PC-9 (cell line): ENCODE measurements at regions not wholly inside any gene's neighbourhood (a gene's known extent, or its start where the extent isn't known, plus 50 kb on each side); places are given as distances from the start of the nearest gene placed in this dataset.
"Not testable (repeated sequence)": the region's sequence is repeated elsewhere in the genome, so short reads cannot be mapped to it uniquely, and the experiment has no call there.

Source experiments
- BruUV-seq: library from RNA; stranded (reverse); fragments of 400-500 nt; replicated peaks from 2 replicates; lab custom pipeline; 2021; lab: Mats Ljungman, UMichigan
- CTCF ChIA-PET: fragments of 300-600 bp; sonication (Branson Sonifier 250); formaldehyde crosslinking; loops from one replicate; lab custom pipeline; 2022; ENCODE audit warnings: antibody characterized with exemption; lab: Charles Lee
- POLR2A ChIA-PET: fragments of 300-600 bp; sonication (Branson Sonifier 250); formaldehyde crosslinking; loops from one replicate; lab custom pipeline; 2022; ENCODE audit warnings: antibody characterized with exemption; ENCODE audit not compliant: unreplicated experiment; lab: Charles Lee
- DNase-seq, 2 experiments: peaks; one replicate each; pipeline versions ENCODE4 v3.0.0 to v3.0.0-alpha.2; 2015 to 2022; ENCODE audit warnings: mixed read lengths in 1 of 2
- H2AFZ ChIP-seq: fragments of 200-600 bp; sonication (generic); 2 replicates; pipeline ENCODE4 v1.8.1; 2017; ENCODE audit warnings: antibody characterized with exemption
- H3F3A ChIP-seq: fragments of 200-600 bp; sonication (generic); 2 replicates; pipeline ENCODE4 v1.8.1; 2017; ENCODE audit warnings: antibody characterized with exemption, mild to moderate bottlenecking, low read depth; ENCODE audit not compliant: insufficient read depth
- H3K27ac ChIP-seq: fragments of 200-600 bp; sonication (generic); 2 replicates; pipeline ENCODE4 v1.6.1; 2016; ENCODE audit warnings: mixed run types
- H3K27me3 ChIP-seq: fragments of 200-600 bp; sonication (generic); 2 replicates; pipeline ENCODE4 v1.6.1; 2016; ENCODE audit warnings: low read depth, mixed run types; ENCODE audit not compliant: insufficient read depth
- H3K36me3 ChIP-seq: fragments of 200-600 bp; sonication (generic); 2 replicates; pipeline ENCODE4 v1.6.1; 2016; ENCODE audit warnings: low read depth, mixed run types
- H3K4me1 ChIP-seq: fragments of 200-600 bp; sonication (generic); replicated peaks from 2 replicates; pipeline ENCODE4 v1.6.1; 2016; ENCODE audit warnings: mixed run types; ENCODE audit not compliant: insufficient read depth
- H3K4me2 ChIP-seq: fragments of 200-600 bp; sonication (generic); 2 replicates; pipeline ENCODE4 v1.6.1; 2017; ENCODE audit warnings: mixed run types
- H3K4me3 ChIP-seq: fragments of 200-600 bp; sonication (generic); 2 replicates; pipeline ENCODE4 v1.6.1; 2016; ENCODE audit warnings: mixed run types
- H3K79me2 ChIP-seq: fragments of 200-600 bp; sonication (generic); 2 replicates; pipeline ENCODE4 v1.6.1; 2017; ENCODE audit warnings: low read depth, mixed run types
- H3K9me2 ChIP-seq: fragments of 200-600 bp; sonication (generic); 2 replicates; pipeline ENCODE4 v1.8.1; 2017; ENCODE audit warnings: mild to moderate bottlenecking; ENCODE audit not compliant: insufficient read depth
- H3K9me3 ChIP-seq: fragments of 200-600 bp; sonication (generic); 2 replicates; pipeline ENCODE4 v1.8.1; 2016; ENCODE audit warnings: low read depth; ENCODE audit not compliant: insufficient read depth
- H4K20me1 ChIP-seq: fragments of 200-600 bp; sonication (generic); 2 replicates; pipeline ENCODE4 v1.8.1; 2017; ENCODE audit not compliant: insufficient read depth
- EZH2 ChIP-seq: fragments of 200-600 bp; sonication (generic); IDR thresholded peaks from 2 replicates; pipeline ENCODE4 v1.8.0; 2017; ENCODE audit warnings: antibody characterized with exemption, low read depth
- intact Hi-C: fragments of 100-400 bp; cut with micrococcal nuclease; formaldehyde crosslinking; loops from one replicate; pipeline ENCODE4 v1.10.0; 2022; ENCODE audit not compliant: unreplicated experiment
- TF ChIP-seq, protein P1 (sequence below): fragments of 200-600 bp; sonication (generic); conservative IDR thresholded peaks from 2 replicates; pipeline ENCODE4 v1.6.1; 2017; ENCODE audit warnings: mixed run types, antibody characterized with exemption, mild to moderate bottlenecking, moderate library complexity

DNA sequence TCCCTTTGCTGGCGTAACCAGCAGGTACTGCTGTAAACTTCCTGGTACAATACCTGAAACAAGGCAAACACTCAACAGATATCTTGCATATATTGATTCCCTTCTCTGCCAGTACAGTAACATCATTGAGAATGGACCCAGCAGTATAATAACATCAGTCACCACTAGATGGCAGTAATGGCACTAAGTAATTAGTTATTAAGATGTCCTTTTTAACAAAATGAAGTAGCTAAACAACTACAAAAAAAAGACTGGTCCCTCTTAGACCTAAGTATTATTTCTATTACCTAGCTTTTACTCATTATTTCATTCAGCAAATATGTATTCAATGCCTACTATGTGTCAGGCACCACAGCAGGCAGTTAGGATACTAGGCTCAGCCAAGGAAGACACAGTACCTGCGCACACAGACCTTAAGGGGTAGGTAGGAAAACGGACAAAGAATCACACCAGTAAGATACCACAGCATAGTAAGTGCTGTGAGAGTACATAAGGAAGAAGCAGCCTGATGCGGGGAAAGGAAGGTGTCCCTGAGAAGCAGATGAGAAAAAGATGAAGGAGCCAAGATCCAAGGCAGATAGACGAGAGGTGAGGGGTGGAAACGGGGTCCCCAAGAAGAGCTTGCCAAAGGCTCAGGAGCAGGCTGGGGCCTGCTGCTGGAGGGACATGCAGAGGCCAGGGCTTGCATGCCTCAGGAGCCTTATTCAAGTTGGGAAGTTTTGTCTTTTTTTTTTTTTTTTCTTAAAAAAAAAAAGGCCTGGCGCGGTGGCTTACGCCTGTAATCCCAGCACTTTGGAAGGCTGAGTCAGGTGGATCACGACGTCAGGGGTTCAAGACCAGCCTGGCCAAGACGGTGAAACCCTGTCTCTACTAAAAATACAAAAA is 102.7 kb upstream of the CHD2 start:
- H3K36me3 ChIP-seq, result no peaks in the 10 kb centered on the region
- no peaks in the 10 kb centered on the region for H3K79me2 ChIP-seq
- H3K4me2 ChIP-seq, result no peak overlapping the region
- peaks cover 24% of the 10 kb centered on the region; the same call in 1 of the 2 replicates for H3K4me1 ChIP-seq
- TF ChIP-seq EZH2, result no peak
- TF ChIP-seq, protein P1, sequence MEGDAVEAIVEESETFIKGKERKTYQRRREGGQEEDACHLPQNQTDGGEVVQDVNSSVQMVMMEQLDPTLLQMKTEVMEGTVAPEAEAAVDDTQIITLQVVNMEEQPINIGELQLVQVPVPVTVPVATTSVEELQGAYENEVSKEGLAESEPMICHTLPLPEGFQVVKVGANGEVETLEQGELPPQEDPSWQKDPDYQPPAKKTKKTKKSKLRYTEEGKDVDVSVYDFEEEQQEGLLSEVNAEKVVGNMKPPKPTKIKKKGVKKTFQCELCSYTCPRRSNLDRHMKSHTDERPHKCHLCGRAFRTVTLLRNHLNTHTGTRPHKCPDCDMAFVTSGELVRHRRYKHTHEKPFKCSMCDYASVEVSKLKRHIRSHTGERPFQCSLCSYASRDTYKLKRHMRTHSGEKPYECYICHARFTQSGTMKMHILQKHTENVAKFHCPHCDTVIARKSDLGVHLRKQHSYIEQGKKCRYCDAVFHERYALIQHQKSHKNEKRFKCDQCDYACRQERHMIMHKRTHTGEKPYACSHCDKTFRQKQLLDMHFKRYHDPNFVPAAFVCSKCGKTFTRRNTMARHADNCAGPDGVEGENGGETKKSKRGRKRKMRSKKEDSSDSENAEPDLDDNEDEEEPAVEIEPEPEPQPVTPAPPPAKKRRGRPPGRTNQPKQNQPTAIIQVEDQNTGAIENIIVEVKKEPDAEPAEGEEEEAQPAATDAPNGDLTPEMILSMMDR, result peak; percentile 82
- no peak overlapping the region for H3K4me3 ChIP-seq
- H3K27me3 ChIP-seq, result no peaks in the 10 kb centered on the region
- H4K20me1 ChIP-seq, result no peaks in the 10 kb centered on the region
- peak in 1 of 2 experiments; percentile 71 for DNase-seq
- H2AFZ ChIP-seq, result no peak overlapping the region
- H3F3A ChIP-seq, result peaks cover 23% of the 10 kb centered on the region; the same call in 1 of the 2 replicates
- BruUV-seq, result no TSS peak
- CTCF ChIA-PET, result interaction anchor here (0.6 to 1.6 kb wide), 16 partner anchors 10 to 1663 kb away, joined by 3 to 18 read pairs (median 4); partner anchors contain the start of gene CHD2
- H3K9me3 ChIP-seq, result no peaks in the 10 kb centered on the region
- intact Hi-C loops, result loop anchor here (1.0 to 10.0 kb wide), 2 partner anchors 121 to 217 kb away; no protein-coding TSS in a partner anchor
- POLR2A ChIA-PET, result interaction anchor here (0.6 kb wide), 1 partner anchor 388 kb away, joined by 3 read pairs; no protein-coding TSS in a partner anchor
- no peaks in the 10 kb centered on the region for H3K9me2 ChIP-seq
- H3K27ac ChIP-seq, result peak overlapping the region; percentile 38; the same call in 1 of the 2 replicates

DNA sequence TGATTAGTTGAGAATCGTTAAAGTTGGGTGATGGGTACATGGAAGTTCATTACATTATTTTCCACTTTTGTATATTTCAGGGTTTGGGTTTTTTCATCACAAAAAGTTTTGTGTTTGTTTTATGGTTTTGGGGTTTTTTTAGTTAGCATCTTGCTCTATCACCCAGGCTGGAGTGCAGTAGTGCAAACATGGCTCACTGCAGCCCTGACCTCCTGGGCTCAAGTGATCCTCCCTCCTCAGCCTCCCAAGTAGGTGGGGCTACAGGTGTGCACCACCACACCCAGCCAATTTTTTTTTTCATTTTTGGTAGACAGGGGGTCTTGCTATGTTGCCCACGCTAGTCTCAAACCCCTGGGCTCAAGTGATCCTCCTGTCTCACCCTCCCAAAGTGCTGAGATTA is 100.1 kb upstream of the CHD2 start:
- Histone ChIP-seq H3K36me3 (no peaks in the 10 kb centered on the region), H2AFZ (no peak overlapping the region), H3K9me2 (no peaks in the 10 kb centered on the region), H3F3A (peaks cover 40% of the 10 kb centered on the region), H4K20me1 (no peaks in the 10 kb centered on the region), H3K79me2 (peaks cover 2% of the 10 kb centered on the region; the same call in 1 of the 2 replicates), H3K27me3 (no peaks in the 10 kb centered on the region), H3K4me2 (no peak overlapping the region), H3K4me1 (peaks cover 39% of the 10 kb centered on the region), H3K27ac (0 out of 2 replicates have a peak overlapping the region, but pooled peaks have one; percentile 67), H3K9me3 (no peaks in the 10 kb centered on the region), H3K4me3 (no peak overlapping the region)
- no peak for TF ChIP-seq EZH2
- TF ChIP-seq, protein P1, result no peak
- POLR2A ChIA-PET, result no interaction called here
- CTCF ChIA-PET, result interaction anchor here (0.6 kb wide), 1 partner anchor 186 kb away, joined by 3 read pairs; no protein-coding TSS in a partner anchor
- DNase-seq, result no peak
- intact Hi-C loops, result loop anchor here (5.0 kb wide), 1 partner anchor 272 kb away; no protein-coding TSS in a partner anchor
- no TSS peak for BruUV-seq

DNA sequence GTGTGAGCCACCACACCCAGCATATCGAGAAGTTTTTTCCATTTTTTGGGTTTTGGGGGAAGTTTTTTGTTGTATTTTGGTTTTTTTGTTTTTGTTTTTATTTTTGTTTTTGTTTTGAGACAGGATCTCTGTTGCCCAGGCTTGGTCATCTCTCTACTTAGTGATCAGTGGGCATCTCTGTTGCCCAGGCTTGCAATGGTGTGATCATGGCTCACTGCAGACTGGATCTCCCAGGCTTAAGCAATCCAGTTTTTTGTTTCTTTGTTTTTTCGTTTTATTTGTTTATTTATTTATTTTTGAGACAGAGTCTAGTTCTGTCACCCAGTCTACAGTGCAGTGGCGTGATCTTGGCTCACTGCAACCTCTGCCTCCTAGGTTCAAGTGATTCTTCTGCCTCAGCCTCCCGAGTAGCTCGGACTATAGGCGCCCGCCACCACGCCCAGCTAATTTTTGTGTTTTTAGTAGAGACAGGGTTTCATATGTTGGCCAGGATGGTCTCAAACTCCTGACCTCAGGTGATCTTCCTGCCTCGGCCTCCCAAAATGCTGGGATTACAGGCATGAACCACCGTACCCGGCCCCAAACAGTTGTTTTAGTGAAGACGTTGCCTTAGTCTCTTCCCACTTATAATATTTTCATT is 99.6 kb upstream of the CHD2 start:
- not testable (repeated sequence) for H2AFZ ChIP-seq, H3K4me2 ChIP-seq, H3K36me3 ChIP-seq, H4K20me1 ChIP-seq, H3K27me3 ChIP-seq, BruUV-seq, H3K79me2 ChIP-seq, DNase-seq, H3K9me3 ChIP-seq, H3K9me2 ChIP-seq, H3K4me3 ChIP-seq
- intact Hi-C loops, result loop anchor here (5.0 kb wide), 1 partner anchor 272 kb away; no protein-coding TSS in a partner anchor
- H3K4me1 ChIP-seq, result peaks cover 44% of the 10 kb centered on the region
- peaks cover 45% of the 10 kb centered on the region for H3F3A ChIP-seq
- ChIA-PET CTCF (interaction anchor here (0.6 kb wide), 1 partner anchor 81 kb away, joined by 4 read pairs; no protein-coding TSS in a partner anchor), POLR2A (interaction anchor here (0.6 kb wide), 2 partner anchors 61 to 106 kb away, joined by 5 to 10 read pairs; no protein-coding TSS in a partner anchor)
- peak overlapping the region; percentile 67 for H3K27ac ChIP-seq

DNA sequence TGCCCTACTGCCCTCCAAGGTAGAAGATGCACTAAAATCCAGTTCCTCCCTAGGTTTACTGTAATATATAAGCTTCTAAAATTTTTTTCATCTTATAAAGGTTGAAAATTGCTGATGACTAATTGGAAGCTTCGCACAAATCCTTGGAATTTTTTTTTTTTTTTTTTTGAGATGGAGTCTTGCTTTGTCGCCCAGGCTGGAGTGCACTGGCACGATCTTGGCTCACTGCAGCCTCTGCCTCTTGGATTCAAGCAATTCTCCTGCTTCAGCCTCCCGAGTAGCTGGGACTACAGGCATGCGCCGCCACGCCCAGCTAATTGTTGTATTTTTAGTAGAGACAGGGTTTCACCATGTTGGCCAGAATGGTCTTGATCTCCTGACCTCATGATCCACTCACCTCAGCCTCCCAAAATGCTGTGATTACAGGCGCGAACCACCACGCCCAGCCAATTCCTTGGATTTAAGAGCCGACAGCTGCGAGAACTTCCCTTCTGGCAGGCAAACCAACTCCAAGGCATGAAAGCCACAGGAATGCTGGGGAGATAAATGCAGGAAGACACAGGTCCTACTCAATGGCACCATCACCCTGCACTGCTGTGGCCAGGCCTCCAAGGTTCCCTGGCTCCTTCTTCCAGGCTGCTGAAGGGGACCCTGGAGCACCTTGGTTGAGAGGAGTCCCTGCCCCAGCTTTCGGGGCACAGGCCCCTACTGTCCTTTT is 98.9 kb upstream of the CHD2 start:
- not testable (repeated sequence) for H4K20me1 ChIP-seq, H3K4me2 ChIP-seq, H3K9me2 ChIP-seq, H3K36me3 ChIP-seq, H3K9me3 ChIP-seq, H3K4me3 ChIP-seq, H2AFZ ChIP-seq, H3K27me3 ChIP-seq
- H3K4me1 ChIP-seq, result peaks cover 51% of the 10 kb centered on the region
- peaks cover 48% of the 10 kb centered on the region for H3F3A ChIP-seq
- intact Hi-C loops, result loop anchor here (5.0 kb wide), 1 partner anchor 271 kb away; no protein-coding TSS in a partner anchor
- POLR2A ChIA-PET, result interaction anchor here (0.6 to 1.3 kb wide), 7 partner anchors 10 to 105 kb away, joined by 5 to 30 read pairs (median 10); partner anchors contain the start of gene CHD2
- H3K27ac ChIP-seq, result peak overlapping the region; percentile 67
- CTCF ChIA-PET, result interaction anchor here (0.6 kb wide), 1 partner anchor 80 kb away, joined by 4 read pairs; no protein-coding TSS in a partner anchor
- peak; percentile 67 to 79 for DNase-seq
- H3K79me2 ChIP-seq, result peaks cover 13% of the 10 kb centered on the region
- TSS peak; percentile 39 for BruUV-seq
